Activated CD4-positive, alpha-beta memory T cell treated with anti-CD3 and anti-CD28 coated beads, Interleukin-2, amount 10 ng/mL, durations not matched to agents 7 days and 5 days (primary cell): ENCODE measurements at regions not wholly inside any gene's neighbourhood (a gene's known extent, or its start where the extent isn't known, plus 50 kb on each side); places are given as distances from the start of the nearest gene placed in this dataset.

ENCODE experiments used
- CTCF ChIA-PET: fragments of 350-600 bp; sonication (Branson Sonifier 250); formaldehyde crosslinking; loops from one replicate; lab custom pipeline; 2021; ENCODE audit warnings: antibody characterized with exemption, inconsistent platforms; lab: Charles Lee
- POLR2A ChIA-PET: fragments of 350-600 bp; sonication (Branson Sonifier 250); formaldehyde crosslinking; loops from one replicate; lab custom pipeline; 2021; ENCODE audit warnings: antibody characterized with exemption; lab: Charles Lee
- DNase-seq: peaks from one replicate; pipeline ENCODE4 v3.0.0-alpha.2; 2020
- H3K27ac Mint-ChIP-seq: one replicate; pipeline ENCODE4 v1.8.0; 2021; ENCODE audit warnings: mild to moderate bottlenecking, mixed read lengths
- H3K27me3 Mint-ChIP-seq: one replicate; pipeline ENCODE4 v1.8.0; 2021; ENCODE audit warnings: mixed read lengths
- H3K36me3 Mint-ChIP-seq: one replicate; pipeline ENCODE4 v1.8.0; 2021; ENCODE audit warnings: low read depth, mixed read lengths
- H3K4me1 Mint-ChIP-seq: one replicate; pipeline ENCODE4 v1.8.0; 2021; ENCODE audit warnings: mixed read lengths
- H3K4me3 Mint-ChIP-seq: one replicate; pipeline ENCODE4 v1.8.0; 2021; ENCODE audit warnings: mild to moderate bottlenecking, mixed read lengths
- H3K9me3 Mint-ChIP-seq: one replicate; pipeline ENCODE4 v1.8.0; 2021; ENCODE audit warnings: mixed read lengths

DNA sequence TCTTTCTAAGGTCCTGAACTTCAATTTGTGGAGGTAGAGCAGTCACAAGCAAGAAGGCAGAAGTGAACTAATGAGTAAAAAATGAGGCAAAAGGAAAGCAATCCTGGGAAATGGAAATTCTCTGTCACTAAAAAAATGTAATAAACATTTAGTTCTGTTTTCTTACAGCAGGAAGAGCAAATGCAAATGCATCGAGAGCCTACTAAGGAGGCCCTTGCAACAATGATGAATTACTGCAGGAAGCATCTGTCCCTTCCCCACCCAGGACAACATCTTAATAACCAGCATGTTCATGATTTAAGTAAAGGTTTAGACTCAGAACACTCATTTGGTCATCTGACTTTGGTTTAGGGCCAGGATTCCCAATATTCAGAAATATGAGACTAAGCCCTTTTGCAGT is 341.4 kb upstream of the NOCT start:
- Mint-ChIP-seq H3K9me3 (no peaks in the 10 kb centered on the region), H3K4me1 (no peaks in the 10 kb centered on the region), H3K27me3 (peaks cover 2% of the 10 kb centered on the region), H3K4me3 (no peak overlapping the region), H3K27ac (no peak overlapping the region), H3K36me3 (no peaks in the 10 kb centered on the region)
- DNase-seq, result no peak
- ChIA-PET POLR2A (no interaction called here), CTCF (no interaction called here)

DNA sequence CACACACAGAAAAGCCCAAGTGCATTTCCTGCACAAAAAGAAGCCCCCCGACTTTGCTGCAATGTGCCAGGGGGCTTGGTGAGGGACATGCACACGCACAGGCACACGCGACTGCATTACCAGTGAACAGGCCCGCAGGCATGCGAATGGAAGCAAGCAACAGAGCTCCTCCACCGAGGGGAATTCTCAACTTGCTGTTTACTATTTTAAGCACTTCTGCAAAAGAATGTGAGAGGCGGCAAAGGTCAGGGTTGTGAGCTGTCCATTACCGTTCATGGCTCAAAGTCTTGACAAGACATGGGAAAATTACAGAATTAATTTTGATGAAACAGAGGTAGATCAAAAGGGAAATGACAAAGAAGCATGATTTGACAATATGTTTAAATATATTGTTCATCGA is 342.5 kb upstream of the NOCT start:
- peaks cover 2% of the 10 kb centered on the region for H3K27me3 Mint-ChIP-seq
- no peaks in the 10 kb centered on the region for H3K9me3 Mint-ChIP-seq
- ChIA-PET POLR2A (no interaction called here), CTCF (no interaction called here)
- H3K4me3 Mint-ChIP-seq, result no peak overlapping the region
- H3K4me1 Mint-ChIP-seq, result no peaks in the 10 kb centered on the region
- H3K27ac Mint-ChIP-seq, result no peak overlapping the region
- DNase-seq, result no peak
- H3K36me3 Mint-ChIP-seq, result no peaks in the 10 kb centered on the region

DNA sequence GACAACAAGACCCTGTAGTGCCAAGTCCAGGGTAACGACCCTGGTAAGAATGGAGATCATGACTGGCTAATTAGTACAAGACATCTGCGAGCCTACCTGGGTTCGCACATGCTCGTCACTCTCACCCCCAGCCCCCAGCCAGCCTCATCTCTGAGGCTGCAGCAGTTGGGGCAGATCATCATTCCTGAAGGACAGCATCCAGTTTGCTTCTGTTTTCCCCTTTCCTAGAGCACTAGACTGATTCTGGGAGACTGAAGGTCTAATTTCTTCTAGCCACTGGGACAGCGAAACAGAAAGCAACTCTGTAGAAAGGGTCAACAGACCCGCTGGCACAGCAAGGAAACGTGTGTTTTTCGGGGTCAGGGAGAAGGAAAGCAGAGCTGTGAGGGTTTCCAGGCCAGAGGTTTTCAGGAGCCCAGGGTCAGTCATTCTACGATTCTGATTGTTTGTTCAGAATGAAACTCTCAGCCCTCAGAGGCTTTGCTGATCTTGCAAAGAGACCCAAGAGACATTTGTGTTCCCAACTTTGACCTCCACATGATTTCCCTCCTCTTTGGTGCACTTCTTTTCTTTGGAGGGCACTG is 343.1 kb upstream of the NOCT start:
- DNase-seq, result no peak
- ChIA-PET POLR2A (no interaction called here), CTCF (interaction anchor here (0.8 kb wide), 1 partner anchor 9 kb away, joined by 4 read pairs; no protein-coding TSS in a partner anchor)
- Mint-ChIP-seq H3K36me3 (no peaks in the 10 kb centered on the region), H3K4me3 (no peak overlapping the region), H3K27ac (no peak overlapping the region), H3K27me3 (peaks cover under 1% of the 10 kb centered on the region), H3K9me3 (no peaks in the 10 kb centered on the region), H3K4me1 (no peaks in the 10 kb centered on the region)

DNA sequence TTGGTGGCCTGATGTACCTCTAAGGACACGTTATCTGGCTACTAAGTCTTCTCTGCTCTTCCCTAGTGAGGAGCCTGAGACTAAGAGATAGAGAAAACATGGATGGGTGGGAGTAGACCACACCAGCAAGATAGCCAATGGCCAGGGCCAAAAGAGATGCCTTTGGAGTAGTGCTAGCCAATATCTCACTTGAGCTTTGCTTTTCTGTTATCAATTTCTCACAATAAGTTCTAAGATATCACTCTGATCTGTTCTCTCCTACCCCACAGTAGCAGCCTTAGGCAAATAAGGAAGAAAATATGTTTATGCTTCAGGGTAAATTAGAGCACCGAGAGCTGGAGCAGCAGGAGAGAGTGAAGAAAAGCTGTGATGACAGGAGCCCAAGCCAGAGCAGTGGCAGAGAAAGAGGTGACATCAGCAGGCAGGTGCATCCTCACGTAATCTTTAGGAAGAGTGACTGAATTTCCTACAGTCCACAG is 343.9 kb upstream of the NOCT start:
- H3K36me3 Mint-ChIP-seq, result no peaks in the 10 kb centered on the region
- H3K4me1 Mint-ChIP-seq, result no peaks in the 10 kb centered on the region
- H3K4me3 Mint-ChIP-seq, result no peak overlapping the region
- no peaks in the 10 kb centered on the region for H3K9me3 Mint-ChIP-seq
- no peak overlapping the region for H3K27ac Mint-ChIP-seq
- no peak for DNase-seq
- no peaks in the 10 kb centered on the region for H3K27me3 Mint-ChIP-seq
- POLR2A ChIA-PET, result no interaction called here
- CTCF ChIA-PET, result interaction anchor here (0.8 kb wide), 1 partner anchor 10 kb away, joined by 4 read pairs; no protein-coding TSS in a partner anchor

DNA sequence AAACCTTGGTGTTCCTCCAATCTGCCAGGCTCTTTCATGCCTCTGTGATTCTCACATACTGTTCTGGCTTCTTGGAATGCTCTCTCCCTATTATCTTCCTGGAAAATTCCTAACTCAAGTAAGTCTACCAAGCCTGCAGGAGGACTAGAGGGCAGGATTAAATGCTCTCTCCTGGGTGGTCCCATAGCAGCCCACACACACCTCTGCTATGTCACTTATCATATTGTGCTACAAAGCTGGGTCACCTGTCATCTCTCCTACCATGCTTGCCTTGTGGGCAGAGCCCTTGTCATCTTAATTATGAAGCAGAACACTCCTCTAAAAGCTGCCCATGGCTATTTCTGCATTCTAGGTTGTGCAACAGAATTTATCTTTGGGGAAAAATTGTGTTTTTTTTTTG is 344.5 kb upstream of the NOCT start:
- ChIA-PET CTCF (no interaction called here), POLR2A (no interaction called here)
- Mint-ChIP-seq H3K4me3 (no peak overlapping the region), H3K36me3 (no peaks in the 10 kb centered on the region), H3K9me3 (no peaks in the 10 kb centered on the region), H3K4me1 (no peaks in the 10 kb centered on the region), H3K27ac (no peak overlapping the region), H3K27me3 (no peaks in the 10 kb centered on the region)
- DNase-seq, result no peak

DNA sequence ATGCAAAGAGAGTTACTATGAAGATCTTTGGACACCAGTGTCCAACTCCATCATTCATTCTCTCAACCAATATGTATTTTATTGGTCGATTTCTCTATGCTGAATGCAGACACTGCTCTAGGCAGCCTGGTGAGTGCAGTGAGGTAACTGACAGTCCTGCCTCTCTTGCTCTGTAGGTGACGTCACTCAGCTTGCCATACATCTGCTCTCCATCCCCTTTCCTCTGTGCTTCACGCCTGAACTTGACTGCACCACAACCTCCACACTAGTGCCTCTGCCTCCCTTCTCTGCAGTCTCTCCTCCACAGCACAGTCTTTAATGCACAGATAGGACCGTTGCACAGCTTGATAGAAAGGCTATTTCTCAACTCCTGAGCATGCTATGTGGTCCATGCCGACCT is 344.9 kb upstream of the NOCT start:
- Mint-ChIP-seq H3K4me1 (no peaks in the 10 kb centered on the region), H3K9me3 (no peaks in the 10 kb centered on the region), H3K36me3 (no peaks in the 10 kb centered on the region), H3K27ac (no peak overlapping the region), H3K27me3 (no peaks in the 10 kb centered on the region), H3K4me3 (no peak overlapping the region)
- ChIA-PET POLR2A (no interaction called here), CTCF (no interaction called here)
- DNase-seq, result no peak

DNA sequence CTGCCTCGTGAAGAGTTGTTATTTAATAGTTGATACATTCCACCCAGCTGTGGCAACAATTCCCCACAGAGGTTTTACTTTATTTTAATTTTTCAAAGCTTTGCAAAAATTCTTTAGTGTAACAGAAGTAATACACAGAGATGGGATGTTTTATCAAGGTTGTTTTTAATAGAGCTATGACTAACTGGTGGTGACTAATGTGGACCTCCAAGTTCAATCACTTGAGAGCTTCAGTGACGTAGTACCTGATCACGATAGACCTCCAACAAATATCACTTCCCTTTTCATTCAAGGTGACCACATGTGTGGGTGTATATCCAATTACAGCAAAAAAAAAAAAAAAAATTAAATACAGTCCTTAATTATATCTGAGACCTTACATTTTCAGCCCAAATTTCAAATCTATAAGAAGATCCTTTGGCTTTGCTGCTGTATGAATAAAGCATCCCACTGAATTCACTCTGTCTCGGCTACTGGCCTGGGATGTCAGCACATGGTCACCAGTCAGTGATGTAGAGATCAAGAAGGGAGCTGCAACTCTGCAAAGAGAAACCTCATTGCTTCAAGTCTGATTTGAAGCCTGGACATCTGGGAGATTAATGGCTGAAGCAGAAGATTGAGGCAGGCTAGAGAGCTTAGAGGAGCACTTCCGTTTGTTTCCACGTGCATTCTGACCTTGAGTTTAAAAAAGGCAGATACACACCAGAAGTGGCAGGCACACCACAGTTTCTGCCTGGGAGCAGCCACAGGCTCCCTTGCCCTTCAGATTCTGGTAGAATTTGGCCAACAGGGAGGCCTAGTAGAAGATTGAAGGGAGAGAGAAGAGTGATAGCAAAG is 345.9 kb upstream of the NOCT start:
- H3K36me3 Mint-ChIP-seq, result no peaks in the 10 kb centered on the region
- no peaks in the 10 kb centered on the region for H3K9me3 Mint-ChIP-seq
- no peaks in the 10 kb centered on the region for H3K27me3 Mint-ChIP-seq
- H3K4me1 Mint-ChIP-seq, result no peaks in the 10 kb centered on the region
- H3K27ac Mint-ChIP-seq, result no peak overlapping the region
- no peak for DNase-seq
- ChIA-PET POLR2A (no interaction called here), CTCF (no interaction called here)
- no peak overlapping the region for H3K4me3 Mint-ChIP-seq

DNA sequence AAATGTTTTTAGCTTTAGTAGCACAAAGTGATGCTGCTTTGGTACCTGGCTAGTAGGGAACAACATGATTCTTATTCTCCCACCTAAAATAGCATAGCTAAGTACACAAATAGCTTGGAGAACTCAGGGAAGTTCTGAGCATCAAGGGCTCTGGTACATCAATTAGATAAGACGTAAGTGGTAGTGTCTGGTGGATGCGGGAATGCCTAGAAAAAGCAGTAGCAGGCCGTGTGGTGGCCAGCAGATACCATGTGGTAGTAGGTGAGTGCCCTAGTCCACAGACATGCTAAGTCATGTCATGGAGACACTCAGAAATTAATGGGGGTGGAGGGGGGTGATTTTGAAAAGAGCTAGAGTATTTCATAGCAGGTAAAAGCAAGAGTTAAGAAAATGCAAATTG is 347.3 kb upstream of the NOCT start:
- no peaks in the 10 kb centered on the region for H3K4me1 Mint-ChIP-seq
- DNase-seq, result no peak
- ChIA-PET POLR2A (no interaction called here), CTCF (interaction anchor here (0.8 kb wide), 1 partner anchor 12 kb away, joined by 4 read pairs; no protein-coding TSS in a partner anchor)
- H3K27me3 Mint-ChIP-seq, result no peaks in the 10 kb centered on the region
- no peak overlapping the region for H3K4me3 Mint-ChIP-seq
- no peaks in the 10 kb centered on the region for H3K36me3 Mint-ChIP-seq
- no peaks in the 10 kb centered on the region for H3K9me3 Mint-ChIP-seq
- H3K27ac Mint-ChIP-seq, result no peak overlapping the region

DNA sequence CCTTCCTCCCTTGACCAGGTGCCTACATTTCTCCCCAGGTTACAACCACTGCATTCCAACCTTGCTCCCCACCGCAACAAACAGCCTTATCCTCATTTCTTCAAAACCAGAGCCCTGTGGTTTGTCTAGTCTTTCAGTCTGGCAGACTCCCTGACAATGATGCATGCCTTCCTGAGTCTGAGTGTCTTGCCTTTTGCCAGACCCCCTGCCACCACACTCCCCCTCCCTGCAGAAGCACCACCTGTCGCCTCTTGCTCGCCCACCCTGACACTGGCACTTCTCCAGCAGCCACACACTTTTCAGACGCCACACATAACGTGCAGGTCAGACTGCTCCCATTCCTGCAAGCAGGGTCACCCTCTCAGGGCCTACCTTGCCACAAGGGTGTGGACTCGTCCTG is 349.2 kb upstream of the NOCT start:
- no peaks in the 10 kb centered on the region for H3K9me3 Mint-ChIP-seq
- ChIA-PET POLR2A (no interaction called here), CTCF (no interaction called here)
- no peak overlapping the region for H3K4me3 Mint-ChIP-seq
- no peaks in the 10 kb centered on the region for H3K4me1 Mint-ChIP-seq
- H3K27ac Mint-ChIP-seq, result no peak overlapping the region
- H3K36me3 Mint-ChIP-seq, result no peaks in the 10 kb centered on the region
- H3K27me3 Mint-ChIP-seq, result no peaks in the 10 kb centered on the region
- no peak for DNase-seq

DNA sequence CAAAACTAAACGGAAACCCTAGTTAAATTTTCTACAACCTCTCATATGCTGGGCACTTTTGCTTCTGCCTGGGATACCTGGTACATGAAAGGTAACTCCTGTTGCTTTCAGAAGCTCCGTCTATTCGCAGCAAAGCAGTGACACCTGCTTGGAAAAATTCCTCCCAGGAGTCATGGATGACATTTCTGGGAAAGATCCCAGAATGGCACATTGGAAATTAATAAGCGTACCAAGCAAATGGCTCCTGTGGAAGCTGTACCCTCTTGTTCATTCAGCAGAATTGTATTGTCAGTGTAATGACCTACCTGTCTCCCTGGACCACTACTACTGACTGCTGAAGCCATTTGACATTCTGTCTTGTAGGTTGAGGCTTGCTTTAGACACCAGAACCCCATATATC is 349.7 kb upstream of the NOCT start:
- DNase-seq, result no peak
- Mint-ChIP-seq H3K4me1 (no peaks in the 10 kb centered on the region), H3K27me3 (no peaks in the 10 kb centered on the region), H3K27ac (no peak overlapping the region), H3K4me3 (no peak overlapping the region), H3K9me3 (no peaks in the 10 kb centered on the region), H3K36me3 (no peaks in the 10 kb centered on the region)
- POLR2A ChIA-PET, result no interaction called here
- CTCF ChIA-PET, result interaction anchor here (1.0 kb wide), 1 partner anchor 26 kb away, joined by 3 read pairs; no protein-coding TSS in a partner anchor

DNA sequence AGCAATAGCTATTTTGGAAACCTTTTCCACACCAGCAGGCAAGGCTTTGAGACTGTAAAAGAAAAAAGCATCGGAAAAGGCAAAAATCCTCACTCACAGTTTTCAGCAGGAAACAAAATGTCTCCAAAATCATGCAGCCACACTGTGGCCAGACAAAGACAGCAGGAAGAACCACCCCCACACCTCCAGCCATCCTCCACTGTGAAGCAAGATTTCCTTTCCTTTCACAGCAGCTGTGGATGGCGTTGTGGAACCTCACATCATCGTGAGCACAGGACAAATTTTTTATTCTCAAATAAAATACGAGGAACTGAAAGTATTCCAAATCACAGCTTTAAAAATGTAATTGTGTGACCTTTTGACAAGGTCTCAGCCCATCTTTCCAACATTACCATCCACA is 351.7 kb upstream of the NOCT start:
- no peak overlapping the region for H3K27ac Mint-ChIP-seq
- no peaks in the 10 kb centered on the region for H3K9me3 Mint-ChIP-seq
- CTCF ChIA-PET, result interaction anchor here (1.6 kb wide), 1 partner anchor 16 kb away, joined by 5 read pairs; no protein-coding TSS in a partner anchor
- no peak for DNase-seq
- POLR2A ChIA-PET, result no interaction called here
- no peaks in the 10 kb centered on the region for H3K27me3 Mint-ChIP-seq
- no peak overlapping the region for H3K4me3 Mint-ChIP-seq
- no peaks in the 10 kb centered on the region for H3K36me3 Mint-ChIP-seq
- H3K4me1 Mint-ChIP-seq, result no peaks in the 10 kb centered on the region

DNA sequence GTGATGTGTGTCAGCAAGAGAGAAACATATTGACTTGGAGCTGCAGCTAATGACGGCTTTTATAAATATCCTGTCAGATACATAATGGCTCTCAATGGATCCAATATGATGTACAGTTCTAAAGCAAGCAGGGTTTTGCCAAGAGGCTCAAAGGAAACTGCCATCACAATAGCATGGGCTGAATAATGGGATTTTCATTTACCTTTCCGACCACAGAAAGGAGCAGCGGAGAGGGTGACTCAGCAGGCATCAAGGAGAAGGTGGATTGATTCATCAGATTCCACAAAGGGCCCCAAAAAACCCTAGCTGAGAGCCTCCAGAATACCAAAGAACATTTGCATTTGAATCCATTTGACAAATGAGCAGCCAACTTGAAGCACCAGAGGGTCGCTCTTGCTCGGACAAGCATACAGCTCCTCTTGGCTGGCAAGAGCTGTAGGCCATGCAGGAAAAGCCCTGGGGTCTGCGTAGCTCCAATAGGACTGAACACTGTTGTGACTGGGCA is 355.7 kb upstream of the NOCT start:
- no peaks in the 10 kb centered on the region for H3K27me3 Mint-ChIP-seq
- POLR2A ChIA-PET, result no interaction called here
- CTCF ChIA-PET, result no interaction called here
- H3K27ac Mint-ChIP-seq, result no peak overlapping the region
- no peaks in the 10 kb centered on the region for H3K9me3 Mint-ChIP-seq
- H3K4me1 Mint-ChIP-seq, result no peaks in the 10 kb centered on the region
- no peak for DNase-seq
- H3K4me3 Mint-ChIP-seq, result no peak overlapping the region
- no peaks in the 10 kb centered on the region for H3K36me3 Mint-ChIP-seq

DNA sequence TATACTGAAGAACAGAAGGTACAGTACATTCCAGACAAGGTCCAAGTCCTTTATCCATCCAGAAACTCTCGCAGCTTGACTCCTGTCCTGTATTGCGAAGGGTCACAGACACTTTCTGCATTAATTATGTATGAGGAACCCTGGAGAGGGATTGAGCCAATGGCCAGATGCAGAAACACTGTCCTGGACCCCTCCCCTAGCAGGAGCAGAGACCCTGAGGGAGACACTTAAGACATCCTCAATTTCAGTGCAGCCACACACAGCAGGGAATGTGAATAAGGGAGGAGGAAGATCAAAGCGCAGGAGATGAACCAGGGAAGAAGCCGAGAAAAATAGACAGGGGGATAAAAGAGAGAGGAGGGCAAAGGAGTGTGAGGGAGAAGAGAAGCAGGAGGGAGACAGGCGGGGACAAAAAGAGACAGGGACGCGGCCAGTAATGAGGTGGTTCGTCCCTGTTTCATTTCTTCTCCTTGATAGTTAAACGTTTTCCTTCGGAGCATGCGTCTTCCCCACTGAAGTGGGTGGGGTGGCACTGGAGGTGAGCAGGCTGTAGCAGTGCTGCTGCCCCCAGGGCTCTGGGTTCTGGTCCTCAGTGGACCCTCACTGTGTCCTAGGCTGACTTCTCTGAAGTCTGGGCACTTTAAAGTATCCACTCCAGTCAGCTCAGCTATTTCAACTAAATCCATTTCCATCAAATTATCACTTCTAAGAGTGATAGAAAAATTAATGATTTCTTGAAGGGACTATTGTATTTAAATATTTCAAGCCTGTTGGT is 356.4 kb upstream of the NOCT start:
- H3K27me3 Mint-ChIP-seq, result no peaks in the 10 kb centered on the region
- no peaks in the 10 kb centered on the region for H3K4me1 Mint-ChIP-seq
- H3K4me3 Mint-ChIP-seq, result no peak overlapping the region
- ChIA-PET POLR2A (no interaction called here), CTCF (no interaction called here)
- H3K9me3 Mint-ChIP-seq, result no peaks in the 10 kb centered on the region
- H3K27ac Mint-ChIP-seq, result no peak overlapping the region
- H3K36me3 Mint-ChIP-seq, result no peaks in the 10 kb centered on the region
- no peak for DNase-seq
